ENCODE measurements at regions not wholly inside any gene's neighbourhood (a gene's known extent, or its start where the extent isn't known, plus 50 kb on each side); places are given as distances from the start of the nearest gene placed in this dataset.

- DNase-seq (ENCODE audit: low read depth in 2 of 2) = no peak
Observed at GRCh38 chr6:98454809-98455322, 379.5 kb upstream of the POU3F2 start.

GRCh38 chr6:98458708-98459107 is 375.7 kb upstream of the POU3F2 start:
- no peak for DNase-seq (ENCODE audit: low read depth in 2 of 2)

GRCh38 chr6:98463038-98464000 is 371.1 kb upstream of the POU3F2 start:
- DNase-seq (ENCODE audit: low read depth in 2 of 2) = no peak

- DNase-seq (ENCODE audit: low read depth in 2 of 2) = no peak
Observed at GRCh38 chr6:98467091-98467490, 367.3 kb upstream of the POU3F2 start.

- DNase-seq (ENCODE audit: low read depth in 2 of 2) = no peak
Observed at GRCh38 chr6:98467902-98468301, 366.5 kb upstream of the POU3F2 start.

GRCh38 chr6:98469141-98469540 is 365.2 kb upstream of the POU3F2 start:
- DNase-seq (ENCODE audit: low read depth in 2 of 2) = no peak

GRCh38 chr6:98470821-98471220 is 363.6 kb upstream of the POU3F2 start:
- DNase-seq (ENCODE audit: low read depth in 2 of 2) = no peak

GRCh38 chr6:98471444-98471843 is 362.9 kb upstream of the POU3F2 start:
- DNase-seq (ENCODE audit: low read depth in 2 of 2) = no peak

- no peak for DNase-seq (ENCODE audit: low read depth in 2 of 2)
Observed at GRCh38 chr6:98477231-98477630, 357.1 kb upstream of the POU3F2 start.

- no peak for DNase-seq (ENCODE audit: low read depth in 2 of 2)
Observed at GRCh38 chr6:98484696-98485095, 349.7 kb upstream of the POU3F2 start.

- no peak for DNase-seq (ENCODE audit: low read depth in 2 of 2)
Observed at GRCh38 chr6:98485593-98485992, 348.8 kb upstream of the POU3F2 start.

- no peak for DNase-seq (ENCODE audit: low read depth in 2 of 2)
Observed at GRCh38 chr6:98486057-98486456, 348.3 kb upstream of the POU3F2 start.

- DNase-seq (ENCODE audit: low read depth in 2 of 2) = no peak
Observed at GRCh38 chr6:98487612-98488011, 346.8 kb upstream of the POU3F2 start.

GRCh38 chr6:98498144-98498775 is 336.1 kb upstream of the POU3F2 start:
- DNase-seq (ENCODE audit: low read depth in 2 of 2) = no peak

GRCh38 chr6:98498866-98499265 is 335.5 kb upstream of the POU3F2 start:
- DNase-seq (ENCODE audit: low read depth in 2 of 2) = no peak

- no peak for DNase-seq (ENCODE audit: low read depth in 2 of 2)
Observed at GRCh38 chr6:98514073-98514720, 320.2 kb upstream of the POU3F2 start.

GRCh38 chr6:98514796-98515195 is 319.6 kb upstream of the POU3F2 start:
- DNase-seq (ENCODE audit: low read depth in 2 of 2) = no peak

GRCh38 chr6:98516206-98516605 is 318.2 kb upstream of the POU3F2 start:
- no peak for DNase-seq (ENCODE audit: low read depth in 2 of 2)

GRCh38 chr6:98516866-98517265 is 317.5 kb upstream of the POU3F2 start:
- no peak for DNase-seq (ENCODE audit: low read depth in 2 of 2)

- no peak for DNase-seq (ENCODE audit: low read depth in 2 of 2)
Observed at GRCh38 chr6:98525860-98526259, 308.5 kb upstream of the POU3F2 start.

- no peak for DNase-seq (ENCODE audit: low read depth in 2 of 2)
Observed at GRCh38 chr6:98526465-98526864, 307.9 kb upstream of the POU3F2 start.

GRCh38 chr6:98529364-98529763 is 305.0 kb upstream of the POU3F2 start:
- no peak for DNase-seq (ENCODE audit: low read depth in 2 of 2)

Measured in fibroblast of skin of left biceps (primary cell).